SKM-1 (cell line): ENCODE measurements at regions not wholly inside any gene's neighbourhood (a gene's known extent, or its start where the extent isn't known, plus 50 kb on each side); places are given as distances from the start of the nearest gene placed in this dataset.
"Not testable (repeated sequence)": the region's sequence is repeated elsewhere in the genome, so short reads cannot be mapped to it uniquely, and the experiment has no call there.

ENCODE experiments used
- DNase-seq: peaks from one replicate; lab custom pipeline; 2025; ENCODE audit not compliant: unreplicated experiment; lab: John Stamatoyannopoulos, UW

GRCh38 chr9:79049371-79049770 lies 522.4 kb upstream of the TLE4 start:
- no peak for DNase-seq

GRCh38 chr9:79053598-79053997 lies 518.2 kb upstream of the TLE4 start:
- no peak for DNase-seq

- no peak for DNase-seq
Measured at GRCh38 chr9:79054500-79054899, 517.3 kb upstream of the TLE4 start.

GRCh38 chr9:79056041-79056440 lies 515.7 kb upstream of the TLE4 start:
- no peak for DNase-seq

- no peak for DNase-seq
Measured at GRCh38 chr9:79057576-79057975, 514.2 kb upstream of the TLE4 start.

- no peak for DNase-seq
Measured at GRCh38 chr9:79060766-79061165, 511.0 kb upstream of the TLE4 start.

GRCh38 chr9:79061752-79062616 lies 509.8 kb upstream of the TLE4 start:
- no peak for DNase-seq

GRCh38 chr9:79073201-79073600 lies 498.6 kb upstream of the TLE4 start:
- DNase-seq = no peak

- DNase-seq = no peak
Measured at GRCh38 chr9:79080536-79080935, 491.2 kb upstream of the TLE4 start.

- DNase-seq = no peak
Measured at GRCh38 chr9:79083621-79084020, 488.1 kb upstream of the TLE4 start.

- DNase-seq = no peak
Measured at GRCh38 chr9:79087133-79087532, 484.6 kb upstream of the TLE4 start.

- no peak for DNase-seq
Measured at GRCh38 chr9:79089054-79089560, 482.7 kb upstream of the TLE4 start.

GRCh38 chr9:79089851-79090250 lies 481.9 kb upstream of the TLE4 start:
- not testable (repeated sequence) for DNase-seq

- not testable (repeated sequence) for DNase-seq
Measured at GRCh38 chr9:79103257-79103656, 468.5 kb upstream of the TLE4 start.

- no peak for DNase-seq
Measured at GRCh38 chr9:79104216-79104615, 467.5 kb upstream of the TLE4 start.

- DNase-seq = no peak
Measured at GRCh38 chr9:79104951-79105350, 466.8 kb upstream of the TLE4 start.

- no peak for DNase-seq
Measured at GRCh38 chr9:79107911-79108676, 463.7 kb upstream of the TLE4 start.

- DNase-seq = no peak
Measured at GRCh38 chr9:79111653-79112052, 460.1 kb upstream of the TLE4 start.

GRCh38 chr9:79115176-79115575 lies 456.6 kb upstream of the TLE4 start:
- DNase-seq = no peak

- no peak for DNase-seq
Measured at GRCh38 chr9:79116041-79116440, 455.7 kb upstream of the TLE4 start.

- DNase-seq = no peak
Measured at GRCh38 chr9:79116709-79117108, 455.1 kb upstream of the TLE4 start.

- no peak for DNase-seq
Measured at GRCh38 chr9:79120533-79120932, 451.2 kb upstream of the TLE4 start.
